ENCODE measurements at regions not wholly inside any gene's neighbourhood (a gene's known extent, or its start where the extent isn't known, plus 50 kb on each side); places are given as distances from the start of the nearest gene placed in this dataset.

DNA sequence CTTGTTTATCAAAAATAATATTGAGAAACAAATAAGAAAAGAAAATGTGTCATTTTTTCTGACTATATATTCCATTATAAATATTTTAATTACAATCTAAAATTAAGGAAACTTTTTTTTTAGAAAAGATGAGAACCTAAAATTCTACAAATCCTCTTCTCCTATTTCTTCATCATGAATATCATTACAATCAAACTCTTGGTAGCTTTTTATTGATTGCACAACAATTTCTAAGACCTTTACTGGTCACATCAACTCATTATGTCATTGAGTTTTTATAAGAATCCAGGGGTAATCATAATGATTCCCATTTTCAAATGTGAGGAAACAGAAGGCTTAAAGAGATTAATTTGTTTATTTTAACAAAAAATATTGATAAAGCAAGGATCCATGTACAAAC, 841.0 kb downstream of the FRK start (continued):
- TF ChIP-seq FOSL1 (IDR thresholded peaks at IDR 0.05; ENCODE audit: insufficient read depth, low read depth, low read length) (no peak), KDM5A (IDR thresholded peaks at IDR 0.05; ENCODE audit: low read length) (no peak)
